ENCODE measurements at regions not wholly inside any gene's neighbourhood (a gene's known extent, or its start where the extent isn't known, plus 50 kb on each side); places are given as distances from the start of the nearest gene placed in this dataset.

DNA sequence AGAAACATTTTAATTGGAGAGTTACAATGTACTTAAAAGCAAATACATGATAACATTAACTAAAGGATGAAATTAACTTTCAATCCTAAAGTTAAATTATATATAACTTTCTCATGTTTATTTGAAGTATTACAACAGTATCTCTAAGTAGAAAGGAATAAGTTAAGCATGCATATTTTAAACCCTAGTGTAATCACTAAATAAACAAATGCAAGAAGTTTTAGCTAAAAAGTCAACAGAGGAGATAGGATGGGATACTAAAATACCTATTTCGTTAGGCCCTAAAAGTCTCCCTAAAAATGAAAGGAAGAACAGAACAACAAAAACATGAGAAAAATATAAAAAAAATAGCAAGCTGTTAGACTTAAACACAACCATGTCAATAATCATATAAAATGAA is 361.3 kb upstream of the THBS1 start:
- no peak overlapping the region for H3K4me3 Mint-ChIP-seq
- no peaks in the 10 kb centered on the region for H3K4me1 Mint-ChIP-seq
- no peak for DNase-seq (ENCODE audit: low spot score in 2 of 2)
- H3K36me3 Mint-ChIP-seq: no peaks in the 10 kb centered on the region
- no peaks in the 10 kb centered on the region for H3K9me3 Mint-ChIP-seq
- no peak overlapping the region for H3K27ac Mint-ChIP-seq
- ATAC-seq: no peak

GRCh38 chr15:39226169-39226937 is 354.5 kb upstream of the THBS1 start:
- Mint-ChIP-seq H3K4me3 (no peak overlapping the region), H3K36me3 (no peaks in the 10 kb centered on the region), H3K4me1 (no peaks in the 10 kb centered on the region), H3K9me3 (no peaks in the 10 kb centered on the region), H3K27ac (no peak overlapping the region)
- ATAC-seq: no peak
- DNase-seq (ENCODE audit: low spot score in 2 of 2): no peak

DNA sequence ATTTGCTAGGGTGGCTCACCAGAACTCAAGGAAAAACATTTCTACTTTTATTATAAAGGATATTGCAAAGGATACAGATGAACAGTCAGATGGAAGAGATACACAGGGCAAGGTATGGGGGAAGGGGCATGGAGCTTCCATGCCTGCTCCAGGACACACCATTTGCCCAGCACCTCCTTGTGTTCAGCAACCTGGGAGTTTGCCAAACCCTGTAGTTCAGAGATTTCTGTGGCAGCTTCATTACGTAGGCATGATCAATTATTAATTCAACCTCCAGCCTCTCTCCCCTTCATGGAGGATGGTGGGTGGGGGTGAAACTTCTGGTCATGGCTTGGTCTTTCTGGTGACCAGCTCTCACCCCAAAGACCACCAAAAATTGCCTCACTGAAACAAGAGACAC is 353.9 kb upstream of the THBS1 start:
- H3K4me3 Mint-ChIP-seq: no peak overlapping the region
- H3K27ac Mint-ChIP-seq: no peak overlapping the region
- H3K36me3 Mint-ChIP-seq: no peaks in the 10 kb centered on the region
- DNase-seq (ENCODE audit: low spot score in 2 of 2) (no peak), ATAC-seq (no peak)
- no peaks in the 10 kb centered on the region for H3K4me1 Mint-ChIP-seq
- H3K9me3 Mint-ChIP-seq: no peaks in the 10 kb centered on the region

DNA sequence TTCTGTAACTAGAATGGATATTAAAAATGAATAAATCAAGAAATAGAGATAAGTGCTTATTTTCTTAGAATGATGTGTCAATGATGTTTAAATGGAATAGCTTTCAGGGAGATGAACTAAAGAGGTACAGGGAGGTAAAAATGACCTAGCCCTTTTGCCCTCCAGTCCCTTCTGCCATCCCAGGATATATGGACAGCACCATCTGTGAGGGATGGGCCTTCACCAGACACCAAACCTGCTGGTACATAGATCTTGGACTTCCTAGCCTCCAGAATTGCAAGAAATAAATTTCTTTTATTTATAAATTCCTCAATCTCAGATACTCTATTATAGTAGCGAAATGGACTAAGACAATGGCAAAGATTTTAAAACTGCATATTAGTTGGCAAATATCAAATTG is 352.0 kb upstream of the THBS1 start:
- no peak overlapping the region for H3K4me3 Mint-ChIP-seq
- H3K27ac Mint-ChIP-seq: no peak overlapping the region
- no peaks in the 10 kb centered on the region for H3K36me3 Mint-ChIP-seq
- H3K9me3 Mint-ChIP-seq: no peaks in the 10 kb centered on the region
- ATAC-seq (no peak), DNase-seq (ENCODE audit: low spot score in 2 of 2) (no peak)
- H3K4me1 Mint-ChIP-seq: no peaks in the 10 kb centered on the region

DNA sequence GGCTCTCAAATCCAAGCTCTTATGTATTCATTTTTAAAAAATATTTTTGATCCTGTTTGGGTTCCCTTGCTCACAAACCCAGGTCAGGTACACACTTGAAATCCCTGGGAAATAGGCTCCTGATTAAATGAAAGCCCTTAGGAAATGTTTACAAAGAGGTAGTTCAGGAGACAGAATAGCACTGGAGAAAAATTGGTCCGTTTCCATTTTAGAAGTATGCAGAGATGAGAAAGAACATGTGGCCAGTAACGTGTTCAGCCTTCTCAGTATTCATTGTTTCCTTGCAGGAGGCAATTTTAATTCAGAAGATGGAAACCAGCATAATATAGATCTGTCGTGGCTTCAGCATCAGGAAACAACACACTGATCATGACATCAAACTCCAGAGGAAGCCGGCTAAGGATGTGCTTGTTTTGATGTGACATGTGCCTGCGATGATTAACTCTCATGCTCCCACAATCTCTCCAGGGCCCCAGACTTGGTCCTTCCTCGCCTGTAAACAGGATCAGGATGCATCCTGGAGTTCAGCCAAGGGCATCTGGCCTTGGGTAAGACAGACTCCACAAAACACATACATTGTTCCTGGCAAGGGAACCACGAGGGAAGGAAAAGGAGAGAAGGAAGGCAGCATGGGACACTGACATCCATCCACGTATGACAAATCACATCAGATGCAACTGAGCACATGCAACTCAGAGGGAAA is 350.5 kb upstream of the THBS1 start:
- no peaks in the 10 kb centered on the region for H3K9me3 Mint-ChIP-seq
- no peaks in the 10 kb centered on the region for H3K4me1 Mint-ChIP-seq
- no peak for DNase-seq (ENCODE audit: low spot score in 2 of 2)
- H3K27ac Mint-ChIP-seq: no peak overlapping the region
- no peak overlapping the region for H3K4me3 Mint-ChIP-seq
- H3K36me3 Mint-ChIP-seq: no peaks in the 10 kb centered on the region
- no peak for ATAC-seq

DNA sequence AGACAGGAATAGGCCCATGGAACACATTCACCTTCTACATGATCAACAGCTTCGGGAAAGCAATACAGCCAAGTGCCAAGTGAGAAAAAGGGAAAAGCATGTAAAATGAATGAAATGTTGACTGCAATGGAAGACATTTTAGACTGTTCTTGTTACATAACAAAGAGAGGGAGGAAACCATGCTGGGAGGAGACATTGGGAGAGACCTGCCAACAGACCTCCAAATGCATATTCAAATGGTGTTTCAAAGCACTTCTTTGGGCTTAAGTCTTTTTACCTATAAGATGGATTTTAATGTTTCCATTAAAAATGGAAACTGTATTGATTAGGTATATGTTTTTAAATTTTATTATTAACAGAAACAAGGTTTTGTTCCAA is 350.0 kb upstream of the THBS1 start:
- no peak for DNase-seq (ENCODE audit: low spot score in 2 of 2)
- H3K27ac Mint-ChIP-seq: no peak overlapping the region
- H3K4me1 Mint-ChIP-seq: no peaks in the 10 kb centered on the region
- no peaks in the 10 kb centered on the region for H3K36me3 Mint-ChIP-seq
- no peaks in the 10 kb centered on the region for H3K9me3 Mint-ChIP-seq
- no peak overlapping the region for H3K4me3 Mint-ChIP-seq
- ATAC-seq: no peak

- H3K9me3 Mint-ChIP-seq: no peaks in the 10 kb centered on the region
- ATAC-seq (no peak), DNase-seq (ENCODE audit: low spot score in 2 of 2) (no peak)
- H3K36me3 Mint-ChIP-seq: no peaks in the 10 kb centered on the region
- H3K27ac Mint-ChIP-seq: no peak overlapping the region
- H3K4me1 Mint-ChIP-seq: no peaks in the 10 kb centered on the region
- no peak overlapping the region for H3K4me3 Mint-ChIP-seq
These were observed 348.4 kb upstream of the THBS1 start for GRCh38 chr15:39232512-39232911.

DNA sequence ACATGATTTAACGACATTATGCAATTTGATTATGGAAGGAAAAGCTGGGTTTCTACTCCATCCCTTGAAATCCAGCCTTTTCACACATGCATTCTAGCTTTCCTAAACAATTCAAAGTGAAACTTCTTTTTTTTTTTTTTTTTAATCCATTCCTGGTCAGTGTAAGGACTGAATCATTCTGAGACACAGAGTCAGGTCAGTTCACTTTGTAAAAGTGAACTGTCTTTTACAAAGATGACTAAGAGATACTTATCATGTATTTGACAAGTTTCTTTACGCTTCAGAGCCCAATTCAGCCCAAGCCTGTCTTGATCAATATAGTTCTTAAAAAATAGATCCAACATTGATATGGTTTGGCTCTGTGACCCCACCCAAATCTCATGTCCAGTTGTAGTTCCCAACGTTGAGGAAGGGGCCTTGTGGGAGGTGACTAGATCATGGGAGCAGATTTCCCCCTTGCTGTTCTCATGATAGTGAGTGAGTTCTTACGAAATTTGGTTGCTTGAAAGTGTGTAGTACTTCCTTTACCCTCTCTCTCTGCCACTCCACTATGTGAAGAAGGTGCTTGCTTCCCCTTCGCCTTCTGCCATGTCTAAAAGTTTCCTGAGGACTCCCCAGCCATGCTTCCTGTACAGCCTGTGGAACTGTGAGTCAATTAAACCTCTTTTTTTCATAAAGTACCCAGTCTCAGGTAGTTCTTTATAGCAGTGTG is 345.6 kb upstream of the THBS1 start:
- H3K27ac Mint-ChIP-seq: no peak overlapping the region
- ATAC-seq (no peak), DNase-seq (ENCODE audit: low spot score in 2 of 2) (no peak)
- H3K4me3 Mint-ChIP-seq: no peak overlapping the region
- H3K9me3 Mint-ChIP-seq: no peaks in the 10 kb centered on the region
- H3K36me3 Mint-ChIP-seq: no peaks in the 10 kb centered on the region
- no peaks in the 10 kb centered on the region for H3K4me1 Mint-ChIP-seq

DNA sequence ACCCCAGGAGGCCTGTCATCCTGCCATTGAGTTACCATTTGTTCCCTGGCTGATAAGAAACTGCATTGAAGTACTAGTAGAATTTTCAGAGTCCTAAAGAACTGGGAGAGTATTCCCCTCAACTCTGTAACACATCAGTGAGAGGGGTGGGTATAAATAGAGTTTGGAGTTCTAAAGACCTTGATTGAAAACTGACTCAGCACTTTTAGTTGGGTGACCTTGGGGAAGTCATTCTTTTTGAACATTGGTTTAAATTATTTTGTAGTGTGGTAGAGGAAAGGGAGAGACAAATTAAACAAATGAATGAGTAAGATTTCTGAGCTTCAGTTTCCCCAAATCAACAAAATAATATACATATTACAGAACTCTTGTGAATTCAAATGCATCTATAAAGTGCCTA is 344.5 kb upstream of the THBS1 start:
- H3K36me3 Mint-ChIP-seq: no peaks in the 10 kb centered on the region
- H3K4me1 Mint-ChIP-seq: no peaks in the 10 kb centered on the region
- H3K27ac Mint-ChIP-seq: no peak overlapping the region
- no peak overlapping the region for H3K4me3 Mint-ChIP-seq
- H3K9me3 Mint-ChIP-seq: no peaks in the 10 kb centered on the region
- ATAC-seq (no peak), DNase-seq (ENCODE audit: low spot score in 2 of 2) (no peak)

DNA sequence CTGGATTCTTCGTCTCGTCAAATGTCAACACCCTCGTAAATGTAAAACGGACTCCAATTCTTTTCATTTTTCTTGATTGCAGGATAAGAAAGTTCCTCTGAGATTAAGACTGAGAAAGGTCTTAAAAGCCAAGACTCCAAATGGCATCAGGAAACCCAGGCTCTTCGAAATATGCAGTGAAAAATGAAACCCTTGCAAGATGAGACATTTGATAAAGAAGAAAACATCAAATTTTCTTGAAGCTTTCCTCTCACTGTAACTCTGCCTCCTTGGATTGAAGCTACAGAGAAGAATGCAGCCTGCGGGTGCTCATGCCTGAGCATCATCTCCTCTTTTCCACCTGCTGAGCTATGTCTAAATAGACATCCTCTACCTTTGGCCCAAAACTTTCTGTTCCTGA is 342.4 kb upstream of the THBS1 start:
- DNase-seq (ENCODE audit: low spot score in 2 of 2): no peak
- H3K27ac Mint-ChIP-seq: no peak overlapping the region
- ATAC-seq: no peak
- H3K9me3 Mint-ChIP-seq: no peaks in the 10 kb centered on the region
- no peaks in the 10 kb centered on the region for H3K36me3 Mint-ChIP-seq
- H3K4me1 Mint-ChIP-seq: no peaks in the 10 kb centered on the region
- H3K4me3 Mint-ChIP-seq: no peak overlapping the region

- Mint-ChIP-seq H3K4me1 (no peaks in the 10 kb centered on the region), H3K9me3 (no peaks in the 10 kb centered on the region), H3K27ac (no peak overlapping the region), H3K36me3 (no peaks in the 10 kb centered on the region), H3K4me3 (no peak overlapping the region)
- DNase-seq (ENCODE audit: low spot score in 2 of 2) (no peak), ATAC-seq (no peak)
These were observed 341.3 kb upstream of the THBS1 start for GRCh38 chr15:39239562-39239961.

DNA sequence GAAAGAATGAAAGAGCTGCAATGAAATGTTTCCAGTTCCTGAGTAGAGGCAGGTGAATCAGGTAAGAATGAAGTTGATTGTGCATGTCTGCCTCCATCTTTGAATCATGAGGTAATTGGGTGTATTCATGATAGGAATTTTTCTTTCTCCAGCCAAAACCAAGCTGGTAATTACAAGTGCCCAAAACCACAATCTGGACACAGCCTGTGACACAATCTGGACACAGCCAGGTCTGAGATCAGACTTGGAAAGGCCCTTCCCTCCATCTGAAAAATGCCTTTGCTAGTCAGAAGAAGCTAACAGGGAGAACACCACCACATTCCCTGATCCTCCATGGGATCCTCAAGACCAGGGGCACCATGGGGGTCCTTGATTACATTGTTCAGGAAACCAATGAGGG is 338.5 kb upstream of the THBS1 start:
- no peak for ATAC-seq
- H3K36me3 Mint-ChIP-seq: no peaks in the 10 kb centered on the region
- DNase-seq (ENCODE audit: low spot score in 2 of 2): no peak
- no peak overlapping the region for H3K27ac Mint-ChIP-seq
- no peaks in the 10 kb centered on the region for H3K4me1 Mint-ChIP-seq
- H3K9me3 Mint-ChIP-seq: no peaks in the 10 kb centered on the region
- no peak overlapping the region for H3K4me3 Mint-ChIP-seq

GRCh38 chr15:39243396-39243795 is 337.5 kb upstream of the THBS1 start:
- no peaks in the 10 kb centered on the region for H3K36me3 Mint-ChIP-seq
- H3K9me3 Mint-ChIP-seq: no peaks in the 10 kb centered on the region
- H3K4me3 Mint-ChIP-seq: no peak overlapping the region
- ATAC-seq (no peak), DNase-seq (ENCODE audit: low spot score in 2 of 2) (no peak)
- no peak overlapping the region for H3K27ac Mint-ChIP-seq
- H3K4me1 Mint-ChIP-seq: no peaks in the 10 kb centered on the region

DNA sequence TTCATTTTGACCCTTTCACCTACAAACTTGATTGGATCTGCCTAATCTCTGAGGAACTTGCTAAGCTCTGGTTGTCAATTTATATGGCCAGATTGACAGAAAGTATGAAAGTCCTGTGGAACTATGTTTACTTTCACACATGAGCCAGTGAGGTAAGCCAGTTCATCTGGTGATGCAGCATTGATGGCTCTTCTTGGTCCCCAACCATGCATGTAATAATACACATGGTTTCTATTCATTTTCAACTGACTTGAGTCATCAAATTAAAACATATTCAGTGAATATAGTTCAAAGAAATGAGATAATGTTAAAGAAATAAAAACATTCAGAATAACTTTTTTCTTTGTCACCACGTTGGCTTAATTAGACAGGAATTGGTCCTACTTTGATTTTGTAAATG is 336.1 kb upstream of the THBS1 start:
- Mint-ChIP-seq H3K9me3 (no peaks in the 10 kb centered on the region), H3K27ac (no peak overlapping the region), H3K4me1 (no peaks in the 10 kb centered on the region), H3K4me3 (no peak overlapping the region), H3K36me3 (no peaks in the 10 kb centered on the region)
- ATAC-seq (no peak), DNase-seq (ENCODE audit: low spot score in 2 of 2) (no peak)

DNA sequence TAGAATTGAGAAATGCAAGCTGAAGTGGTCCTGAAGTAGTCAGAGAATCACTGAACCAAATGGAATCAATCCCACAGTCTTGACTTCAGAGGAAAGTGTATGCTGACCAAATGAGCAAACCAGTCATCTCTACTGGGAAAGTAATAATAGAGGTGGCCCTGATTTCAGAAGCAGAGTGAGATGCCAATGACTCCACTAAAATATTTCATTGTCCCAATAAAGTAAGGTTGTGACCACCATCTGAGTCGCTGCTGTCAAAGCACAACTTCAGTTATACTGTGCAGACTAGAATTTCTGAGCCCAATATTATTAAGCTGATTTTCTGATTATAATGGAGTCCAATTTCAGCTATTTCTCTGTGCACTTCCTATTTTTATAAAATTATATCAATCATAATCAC is 334.4 kb upstream of the THBS1 start:
- no peaks in the 10 kb centered on the region for H3K36me3 Mint-ChIP-seq
- no peak overlapping the region for H3K27ac Mint-ChIP-seq
- DNase-seq (ENCODE audit: low spot score in 2 of 2): no peak

DNA sequence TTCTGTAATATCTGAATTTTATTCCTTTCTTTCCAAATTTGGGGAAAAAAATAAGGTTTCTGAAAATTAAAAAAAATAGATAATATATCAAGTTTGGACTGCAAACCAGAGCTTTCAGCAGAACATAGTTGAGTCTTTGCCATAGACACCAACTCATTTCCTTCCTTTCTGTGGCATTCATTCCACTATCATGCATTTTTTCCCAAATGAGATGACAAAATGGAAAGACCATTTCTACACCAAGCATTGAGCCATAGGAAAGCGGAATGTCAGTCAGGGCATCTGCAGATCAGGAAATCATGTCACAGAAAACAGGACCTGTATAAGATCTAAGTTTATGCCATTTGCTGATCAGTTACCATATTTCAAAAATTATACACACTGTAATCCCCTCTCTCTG is 333.3 kb upstream of the THBS1 start:
- no peak for DNase-seq (ENCODE audit: low spot score in 2 of 2)
- Mint-ChIP-seq H3K9me3 (no peaks in the 10 kb centered on the region), H3K27ac (no peak overlapping the region), H3K36me3 (no peaks in the 10 kb centered on the region), H3K4me1 (no peaks in the 10 kb centered on the region), H3K4me3 (no peak overlapping the region)
- ATAC-seq: no peak

More for the DNA sequence above, 334.4 kb upstream of the THBS1 start:
- Mint-ChIP-seq H3K9me3 (no peaks in the 10 kb centered on the region), H3K4me3 (no peak overlapping the region), H3K4me1 (no peaks in the 10 kb centered on the region)
- ATAC-seq: no peak

Measured in stimulated activated effector memory CD8-positive, alpha-beta T cell treated with anti-CD3 and anti-CD28 coated beads, Interleukin-12 subunit alpha, Interleukin-12 subunit beta, amount 100 ng/mL, for 72 hours (primary cell).